ENCODE measurements at regions not wholly inside any gene's neighbourhood (a gene's known extent, or its start where the extent isn't known, plus 50 kb on each side); places are given as distances from the start of the nearest gene placed in this dataset.

- dilution Hi-C loops (cut with MboI; ENCODE audit: extremely low pct_ligation_motif_present, low sequenced_read_pairs) = no loop called here
- Histone ChIP-seq H3K79me2 (ENCODE audit: control insufficient read depth, insufficient read depth, low read length) (no peaks in the 10 kb centered on the region), H3K36me3 (ENCODE audit: control insufficient read depth in 2 of 2, extremely low read depth in 1 of 2, insufficient read depth in 2 of 2, low read length in 2 of 2) (no peaks in the 10 kb centered on the region), H3K4me3 (ENCODE audit: control insufficient read depth in 2 of 3, extremely low read depth in 1 of 3, insufficient read depth in 2 of 3, low read depth in 1 of 3, low read length in 3 of 3) (no peak overlapping the region), H4K20me1 (ENCODE audit: control insufficient read depth, extremely low read depth, insufficient read depth, low read length) (no peaks in the 10 kb centered on the region), H3K4me1 (ENCODE audit: control insufficient read depth, extremely low read depth, insufficient read depth, low read length) (peaks cover 2% of the 10 kb centered on the region), H3K4me2 (ENCODE audit: control insufficient read depth, extremely low read depth, insufficient read depth, low read depth, low read length) (no peak overlapping the region), H3K27ac (ENCODE audit: control insufficient read depth, insufficient read depth, low read length) (no peak overlapping the region), H3K9me1 (ENCODE audit: control insufficient read depth, extremely low read depth, insufficient read depth, low read length) (no peaks in the 10 kb centered on the region), H3K9ac (ENCODE audit: control insufficient read depth, extremely low read depth, insufficient read depth, low read length) (no peak overlapping the region), H3K27me3 (ENCODE audit: control insufficient read depth, extremely low read depth, insufficient read depth, low read length) (no peaks in the 10 kb centered on the region), H2AFZ (ENCODE audit: control insufficient read depth, low read length) (no peak overlapping the region), H3K9me3 (ENCODE audit: control insufficient read depth, low read depth, low read length) (peaks cover 1% of the 10 kb centered on the region)
- DNase-seq (ENCODE audit: low read depth, low spot score) = no peak
- TF ChIP-seq, protein P1, sequence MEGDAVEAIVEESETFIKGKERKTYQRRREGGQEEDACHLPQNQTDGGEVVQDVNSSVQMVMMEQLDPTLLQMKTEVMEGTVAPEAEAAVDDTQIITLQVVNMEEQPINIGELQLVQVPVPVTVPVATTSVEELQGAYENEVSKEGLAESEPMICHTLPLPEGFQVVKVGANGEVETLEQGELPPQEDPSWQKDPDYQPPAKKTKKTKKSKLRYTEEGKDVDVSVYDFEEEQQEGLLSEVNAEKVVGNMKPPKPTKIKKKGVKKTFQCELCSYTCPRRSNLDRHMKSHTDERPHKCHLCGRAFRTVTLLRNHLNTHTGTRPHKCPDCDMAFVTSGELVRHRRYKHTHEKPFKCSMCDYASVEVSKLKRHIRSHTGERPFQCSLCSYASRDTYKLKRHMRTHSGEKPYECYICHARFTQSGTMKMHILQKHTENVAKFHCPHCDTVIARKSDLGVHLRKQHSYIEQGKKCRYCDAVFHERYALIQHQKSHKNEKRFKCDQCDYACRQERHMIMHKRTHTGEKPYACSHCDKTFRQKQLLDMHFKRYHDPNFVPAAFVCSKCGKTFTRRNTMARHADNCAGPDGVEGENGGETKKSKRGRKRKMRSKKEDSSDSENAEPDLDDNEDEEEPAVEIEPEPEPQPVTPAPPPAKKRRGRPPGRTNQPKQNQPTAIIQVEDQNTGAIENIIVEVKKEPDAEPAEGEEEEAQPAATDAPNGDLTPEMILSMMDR (optimal IDR thresholded peaks at IDR 0.05 in 1 of 3, IDR thresholded peaks at IDR 0.05 in 1 of 3, conservative IDR thresholded peaks at IDR 0.05 in 1 of 3; ENCODE audit: extremely low read depth in 1 of 3, insufficient read depth in 2 of 3, low read length in 3 of 3) = no peak
- TF ChIP-seq EZH2 (IDR thresholded peaks at IDR 0.05; ENCODE audit: low read length) = no peak
- no peak for FAIRE-seq
These were observed 189.0 kb upstream of the FRMPD4 start for GRCh38 chrX:11949291-11949690.

GRCh38 chrX:11952176-11952720, 186.0 kb upstream of the FRMPD4 start:
- dilution Hi-C loops (cut with MboI; ENCODE audit: extremely low pct_ligation_motif_present, low sequenced_read_pairs) = no loop called here
- peaks cover 2% of the 10 kb centered on the region for H3K4me1 ChIP-seq (ENCODE audit: control insufficient read depth, extremely low read depth, insufficient read depth, low read length)
- no peak overlapping the region for H3K9ac ChIP-seq (ENCODE audit: control insufficient read depth, extremely low read depth, insufficient read depth, low read length)
- no peak for DNase-seq (ENCODE audit: low read depth, low spot score)
- no peak overlapping the region for H3K27ac ChIP-seq (ENCODE audit: control insufficient read depth, insufficient read depth, low read length)
- no peak overlapping the region for H3K4me2 ChIP-seq (ENCODE audit: control insufficient read depth, extremely low read depth, insufficient read depth, low read depth, low read length)
- no peaks in the 10 kb centered on the region for H3K9me1 ChIP-seq (ENCODE audit: control insufficient read depth, extremely low read depth, insufficient read depth, low read length)
- FAIRE-seq = no peak
- H4K20me1 ChIP-seq (ENCODE audit: control insufficient read depth, extremely low read depth, insufficient read depth, low read length) = no peaks in the 10 kb centered on the region
- TF ChIP-seq, protein P1 (optimal IDR thresholded peaks at IDR 0.05 in 1 of 3, IDR thresholded peaks at IDR 0.05 in 1 of 3, conservative IDR thresholded peaks at IDR 0.05 in 1 of 3; ENCODE audit: extremely low read depth in 1 of 3, insufficient read depth in 2 of 3, low read length in 3 of 3) = no peak
- no peak for TF ChIP-seq EZH2 (IDR thresholded peaks at IDR 0.05; ENCODE audit: low read length)
- no peaks in the 10 kb centered on the region for H3K27me3 ChIP-seq (ENCODE audit: control insufficient read depth, extremely low read depth, insufficient read depth, low read length)
- H2AFZ ChIP-seq (ENCODE audit: control insufficient read depth, low read length) = no peak overlapping the region
- no peaks in the 10 kb centered on the region for H3K36me3 ChIP-seq (ENCODE audit: control insufficient read depth in 2 of 2, extremely low read depth in 1 of 2, insufficient read depth in 2 of 2, low read length in 2 of 2)
- H3K79me2 ChIP-seq (ENCODE audit: control insufficient read depth, insufficient read depth, low read length) = no peaks in the 10 kb centered on the region
- H3K4me3 ChIP-seq (ENCODE audit: control insufficient read depth in 2 of 3, extremely low read depth in 1 of 3, insufficient read depth in 2 of 3, low read depth in 1 of 3, low read length in 3 of 3) = no peak overlapping the region
- no peaks in the 10 kb centered on the region for H3K9me3 ChIP-seq (ENCODE audit: control insufficient read depth, low read depth, low read length)
